ENCODE measurements at regions not wholly inside any gene's neighbourhood (a gene's known extent, or its start where the extent isn't known, plus 50 kb on each side); places are given as distances from the start of the nearest gene placed in this dataset.

DNA sequence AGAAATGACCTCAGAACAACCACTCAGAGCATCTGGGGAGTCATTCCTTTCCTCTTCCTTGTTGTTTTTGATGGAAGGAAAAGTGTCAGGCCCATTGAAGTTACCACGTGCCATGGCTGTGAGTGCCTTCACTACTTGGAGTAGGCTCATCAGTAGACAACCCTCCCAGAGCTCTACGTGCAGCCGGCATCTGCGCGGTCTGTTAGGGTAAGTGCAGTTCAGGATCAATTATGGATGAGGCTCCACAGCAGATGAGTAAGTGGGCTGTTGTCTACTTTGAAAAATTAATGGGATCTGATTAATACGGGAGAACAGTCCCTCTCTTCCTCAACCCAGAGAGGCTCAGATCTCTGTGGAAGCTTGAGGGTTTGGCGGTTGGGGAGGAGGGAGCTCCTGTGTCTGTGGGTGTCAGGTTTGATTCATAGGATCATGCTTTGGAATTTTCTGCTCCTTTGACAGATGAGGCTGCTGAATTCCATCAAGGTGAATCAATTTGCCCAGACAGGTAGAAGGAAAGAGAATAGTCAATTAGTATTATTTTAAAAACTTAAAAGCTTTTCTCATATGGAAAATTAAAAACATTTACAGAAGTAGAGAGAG is 93.8 kb upstream of the TOX2 start:
- Histone ChIP-seq H3K56ac (ENCODE audit: insufficient read length, low read depth, low read length) (no peak overlapping the region), H3K14ac (ENCODE audit: insufficient read depth, low read length) (no peak overlapping the region), H3K23me2 (ENCODE audit: insufficient read length, low read depth, low read length, poor library complexity, severe bottlenecking) (no peaks in the 10 kb centered on the region), H3K27me3 (ENCODE audit: insufficient read depth, low read length) (no peaks in the 10 kb centered on the region), H2AK5ac (ENCODE audit: insufficient read length, low read length) (no peak overlapping the region), H3K27ac (ENCODE audit: insufficient read length, low read depth, low read length) (no peak overlapping the region), H3K4me2 (ENCODE audit: insufficient read depth, insufficient read length, low read length) (no peak overlapping the region), H3K18ac (ENCODE audit: insufficient read length, low read depth, low read length) (no peak overlapping the region), H4K20me1 (ENCODE audit: control insufficient read depth, insufficient read depth, insufficient read length) (no peaks in the 10 kb centered on the region), H4K91ac (ENCODE audit: insufficient read length, low read depth, low read length) (no peak overlapping the region), H2BK5ac (ENCODE audit: insufficient read length, low read length) (no peak overlapping the region), H3K79me1 (ENCODE audit: insufficient read depth, low read depth, low read length, poor library complexity, severe bottlenecking) (no peaks in the 10 kb centered on the region), H3K9me3 (ENCODE audit: control insufficient read depth, low read depth, low read length) (no peaks in the 10 kb centered on the region), H3K9ac (ENCODE audit: extremely low read depth, insufficient read length, low read length) (no peak overlapping the region), H2BK120ac (ENCODE audit: low read depth, low read length, poor library complexity, severe bottlenecking) (no peak overlapping the region), H2BK20ac (ENCODE audit: low read depth, low read length, poor library complexity, severe bottlenecking) (no peak overlapping the region), H3K79me2 (ENCODE audit: insufficient read depth, low read length) (no peaks in the 10 kb centered on the region), H4K5ac (ENCODE audit: insufficient read length, low read depth, low read length) (no peak overlapping the region), H2AFZ (ENCODE audit: low read length) (no peak overlapping the region), H3K23ac (ENCODE audit: insufficient read length, low read depth, low read length) (no peak overlapping the region), H2BK12ac (ENCODE audit: insufficient read length, low read depth, low read length) (no peak overlapping the region), H2BK15ac (ENCODE audit: low read depth, low read length) (no peak overlapping the region), H4K8ac (replicated peaks; ENCODE audit: insufficient read length, low read depth, low read length) (no peak overlapping the region), H3T11ph (ENCODE audit: low read length) (no peak overlapping the region), H3K4me1 (ENCODE audit: insufficient read depth, low read length) (no peaks in the 10 kb centered on the region), H3K4ac (ENCODE audit: low read depth, low read length) (no peak overlapping the region)
- Mint-ChIP-seq H3K4me1 (no peaks in the 10 kb centered on the region), H3K36me3 (ENCODE audit: insufficient read depth in 1 of 3, low read depth in 3 of 3) (no peaks in the 10 kb centered on the region), H3K27me3 (ENCODE audit: low read depth) (peaks cover 7% of the 10 kb centered on the region), H3K4me3 (no peak overlapping the region), H3K9me3 (peaks cover 0 to 2% of the 10 kb centered on the region in 2 experiments; a peak in 3 of 5 replicates), H3K27ac (no peak overlapping the region)
- no peak for TF ChIP-seq CTCF (conservative IDR thresholded peaks at IDR 0.05)
- no peak for DNase-seq
- WGBS (ENCODE audit: extremely low coverage, insufficient read length, low lambda C conversion rate) = no CpG with 5 or more reads among the region's 7 CpGs
